ENCODE measurements at regions not wholly inside any gene's neighbourhood (a gene's known extent, or its start where the extent isn't known, plus 50 kb on each side); places are given as distances from the start of the nearest gene placed in this dataset.

DNA sequence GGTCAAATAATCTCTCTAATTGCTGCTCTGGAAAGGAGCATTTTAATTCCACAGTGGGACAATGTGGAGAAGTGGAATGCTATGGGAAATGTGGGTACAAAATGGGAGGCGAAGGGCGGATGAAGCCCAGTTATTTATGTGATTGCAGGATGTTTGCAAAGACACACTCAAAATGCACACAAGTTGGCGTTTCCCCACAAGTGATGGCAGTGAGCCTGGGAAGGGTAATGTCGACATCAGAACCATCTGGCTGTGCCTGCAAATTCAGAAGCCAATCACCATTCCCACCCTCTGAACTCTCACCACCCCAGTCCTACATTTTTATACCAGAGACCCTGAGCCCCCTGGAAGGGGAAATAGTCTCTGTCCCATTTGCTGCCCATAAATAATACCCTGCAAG, 201.1 kb downstream of the SOX9 start:
- TF ChIP-seq, protein P1, sequence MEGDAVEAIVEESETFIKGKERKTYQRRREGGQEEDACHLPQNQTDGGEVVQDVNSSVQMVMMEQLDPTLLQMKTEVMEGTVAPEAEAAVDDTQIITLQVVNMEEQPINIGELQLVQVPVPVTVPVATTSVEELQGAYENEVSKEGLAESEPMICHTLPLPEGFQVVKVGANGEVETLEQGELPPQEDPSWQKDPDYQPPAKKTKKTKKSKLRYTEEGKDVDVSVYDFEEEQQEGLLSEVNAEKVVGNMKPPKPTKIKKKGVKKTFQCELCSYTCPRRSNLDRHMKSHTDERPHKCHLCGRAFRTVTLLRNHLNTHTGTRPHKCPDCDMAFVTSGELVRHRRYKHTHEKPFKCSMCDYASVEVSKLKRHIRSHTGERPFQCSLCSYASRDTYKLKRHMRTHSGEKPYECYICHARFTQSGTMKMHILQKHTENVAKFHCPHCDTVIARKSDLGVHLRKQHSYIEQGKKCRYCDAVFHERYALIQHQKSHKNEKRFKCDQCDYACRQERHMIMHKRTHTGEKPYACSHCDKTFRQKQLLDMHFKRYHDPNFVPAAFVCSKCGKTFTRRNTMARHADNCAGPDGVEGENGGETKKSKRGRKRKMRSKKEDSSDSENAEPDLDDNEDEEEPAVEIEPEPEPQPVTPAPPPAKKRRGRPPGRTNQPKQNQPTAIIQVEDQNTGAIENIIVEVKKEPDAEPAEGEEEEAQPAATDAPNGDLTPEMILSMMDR (IDR thresholded peaks at IDR 0.05): no peak

DNA sequence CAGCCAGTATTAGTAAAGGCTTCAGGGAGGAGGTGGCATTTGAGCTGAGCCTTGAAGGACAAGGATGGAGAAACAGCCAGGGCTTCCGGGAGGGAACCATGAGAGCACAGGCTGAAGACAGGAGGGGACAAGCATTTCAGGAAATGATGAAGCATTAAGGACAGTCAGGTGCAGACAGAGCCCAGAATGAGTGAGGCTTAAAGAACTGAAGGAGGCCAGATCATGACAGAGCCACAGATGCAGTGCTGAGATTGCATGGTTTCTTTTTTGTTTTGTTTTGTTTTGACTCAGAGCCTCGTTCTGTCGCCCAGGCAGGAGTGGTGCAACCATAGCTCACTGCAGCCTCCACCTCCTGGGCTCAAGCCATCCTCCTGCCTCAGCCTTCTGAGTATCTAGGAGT, 211.5 kb downstream of the SOX9 start:
- TF ChIP-seq, protein P1 (IDR thresholded peaks at IDR 0.05): no peak

DNA sequence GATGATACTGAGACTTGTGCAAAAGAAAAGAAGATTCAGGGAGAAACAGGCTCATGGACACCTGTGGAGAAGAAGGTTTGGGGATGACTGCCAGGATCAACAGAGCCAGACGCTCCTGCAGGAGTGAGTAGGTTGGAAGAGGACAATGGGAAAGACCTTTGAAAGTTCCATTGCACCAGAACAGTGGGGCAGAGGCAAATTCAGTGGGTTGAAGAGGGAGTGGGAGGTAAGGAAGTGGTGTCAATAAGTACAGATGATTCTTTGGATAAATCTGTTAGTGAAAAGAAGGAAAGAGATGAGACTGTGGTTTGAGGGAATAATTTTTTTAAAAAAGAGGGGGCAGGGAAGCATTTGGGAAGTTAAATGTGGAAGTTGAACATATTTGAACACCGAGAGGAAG, 212.8 kb downstream of the SOX9 start:
- TF ChIP-seq, protein P1 (IDR thresholded peaks at IDR 0.05): no peak

DNA sequence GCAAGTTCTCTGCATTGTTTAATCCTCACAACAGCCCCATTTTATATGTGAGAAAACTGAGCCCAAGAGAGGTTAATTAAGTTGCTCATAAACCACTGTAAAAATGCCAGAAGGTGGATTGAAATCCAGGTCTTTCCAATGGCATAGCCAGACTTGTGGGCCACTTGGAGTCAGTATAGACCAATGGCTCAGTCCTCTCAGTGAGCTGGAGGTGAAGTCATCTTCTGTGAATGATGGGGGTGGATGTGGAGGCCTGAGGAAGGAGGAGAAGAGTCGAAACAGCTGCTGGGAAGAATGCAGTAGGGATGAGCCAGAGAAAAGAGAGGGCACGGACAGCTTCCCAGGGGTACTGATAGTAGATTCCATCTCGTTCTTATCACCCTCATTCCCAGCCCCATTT, 213.4 kb downstream of the SOX9 start:
- TF ChIP-seq, protein P1 (IDR thresholded peaks at IDR 0.05): no peak

DNA sequence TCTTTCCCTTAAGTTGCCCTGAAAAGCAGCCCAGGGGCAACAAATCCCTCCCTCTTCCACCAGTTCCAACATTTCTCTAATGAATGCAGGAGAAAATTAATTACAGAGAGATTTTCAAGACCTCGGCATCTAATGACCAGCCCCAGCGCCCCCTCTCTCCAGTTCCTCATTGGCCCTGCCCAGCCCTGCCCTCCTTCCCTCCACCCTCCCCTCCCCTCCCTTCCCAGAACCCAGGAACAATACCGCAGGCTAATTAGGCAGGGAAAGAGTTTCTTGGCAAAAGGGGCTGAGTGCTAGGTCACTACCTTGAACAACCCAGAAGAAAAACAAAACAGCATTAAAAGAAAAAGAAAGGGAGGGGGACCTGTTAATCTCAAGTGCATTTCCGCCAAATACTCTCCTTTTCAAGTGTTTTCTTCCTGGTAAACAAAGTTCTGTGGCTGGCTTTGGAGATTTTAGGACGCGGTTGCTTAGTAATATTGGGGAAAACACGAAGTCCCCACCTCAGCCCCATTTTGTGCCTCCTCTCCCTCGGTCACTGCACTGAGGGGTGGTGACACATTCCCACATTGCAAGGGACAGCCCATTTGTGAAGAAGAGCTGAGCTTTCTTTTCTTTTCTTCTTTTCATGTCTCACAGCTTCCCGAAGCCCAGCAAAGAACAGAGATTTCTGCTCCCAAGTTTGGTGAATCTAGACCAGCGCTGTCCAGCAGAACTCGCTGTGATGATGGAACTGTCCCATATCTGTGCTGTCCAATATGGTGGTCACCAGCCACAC, 215.4 kb downstream of the SOX9 start:
- TF ChIP-seq, protein P1 (IDR thresholded peaks at IDR 0.05): no peak

DNA sequence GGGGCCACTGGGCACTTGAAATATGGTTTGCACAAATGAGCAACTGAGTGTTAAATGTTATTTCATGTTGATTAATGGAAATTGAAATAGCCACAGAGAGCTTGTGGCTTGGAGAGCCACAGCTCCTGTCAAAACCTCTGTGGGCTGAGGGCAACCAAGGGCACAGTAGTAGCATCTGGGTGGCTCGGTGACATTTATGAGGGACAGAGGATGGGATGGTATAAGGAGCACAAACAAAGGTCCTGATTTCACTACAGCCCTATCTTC, 215.9 kb downstream of the SOX9 start:
- TF ChIP-seq, protein P1 (IDR thresholded peaks at IDR 0.05): no peak

DNA sequence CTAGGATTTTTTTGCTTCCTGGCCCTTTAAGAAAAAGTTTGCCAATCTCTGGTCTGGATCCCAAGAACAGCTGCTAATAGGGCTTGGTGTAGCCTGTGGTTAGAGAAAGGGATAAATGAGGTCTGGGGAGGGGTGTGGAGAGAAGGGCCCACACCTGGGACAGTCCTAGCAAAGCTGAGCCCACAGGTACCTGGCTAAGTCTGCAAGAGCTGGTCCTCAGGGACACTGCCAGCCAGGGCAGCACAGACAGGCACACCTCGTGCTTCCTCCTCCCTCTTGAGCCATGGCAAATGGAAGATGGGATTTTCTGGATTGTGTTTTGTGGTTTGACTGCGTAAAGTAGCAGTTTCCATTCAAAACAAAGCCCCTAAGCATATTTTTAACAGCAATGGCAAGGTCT, 217.5 kb downstream of the SOX9 start:
- TF ChIP-seq, protein P1 (IDR thresholded peaks at IDR 0.05): no peak
